ENCODE measurements at regions not wholly inside any gene's neighbourhood (a gene's known extent, or its start where the extent isn't known, plus 50 kb on each side); places are given as distances from the start of the nearest gene placed in this dataset.

- no peak overlapping the region for H3K4me3 ChIP-seq (replicated peaks; ENCODE audit: low read depth, low read length)
- no peak for DNase-seq (ENCODE audit: extremely low read depth, low read depth)
- no peak for TF ChIP-seq CTCF (IDR thresholded peaks at IDR 0.05; ENCODE audit: low read depth, low read length, missing control alignments)
Measured at GRCh38 chr1:203421246-203421645, 54.4 kb upstream of the PRELP start.

GRCh38 chr1:203422116-203422515 is 53.5 kb upstream of the PRELP start:
- H3K4me3 ChIP-seq (replicated peaks; ENCODE audit: low read depth, low read length), result no peak overlapping the region
- no peak for DNase-seq (ENCODE audit: extremely low read depth, low read depth)
- TF ChIP-seq CTCF (IDR thresholded peaks at IDR 0.05; ENCODE audit: low read depth, low read length, missing control alignments), result no peak

- no peak for DNase-seq (ENCODE audit: extremely low read depth, low read depth)
- no peak for TF ChIP-seq CTCF (IDR thresholded peaks at IDR 0.05; ENCODE audit: low read depth, low read length, missing control alignments)
- no peak overlapping the region for H3K4me3 ChIP-seq (replicated peaks; ENCODE audit: low read depth, low read length)
Measured at GRCh38 chr1:203422656-203423055, 53.0 kb upstream of the PRELP start.

- no peak for TF ChIP-seq CTCF (IDR thresholded peaks at IDR 0.05; ENCODE audit: low read depth, low read length, missing control alignments)
- DNase-seq (ENCODE audit: extremely low read depth, low read depth), result no peak
- no peak overlapping the region for H3K4me3 ChIP-seq (replicated peaks; ENCODE audit: low read depth, low read length)
Measured at GRCh38 chr1:203424285-203424684, 51.3 kb upstream of the PRELP start.

GRCh38 chr1:203424861-203425662 is 50.5 kb upstream of the PRELP start:
- no peak for DNase-seq (ENCODE audit: extremely low read depth, low read depth)
- no peak overlapping the region for H3K4me3 ChIP-seq (replicated peaks; ENCODE audit: low read depth, low read length)
- no peak for TF ChIP-seq CTCF (IDR thresholded peaks at IDR 0.05; ENCODE audit: low read depth, low read length, missing control alignments)

GRCh38 chr1:203425663-203425975 is 50.0 kb upstream of the PRELP start:
- no peak for TF ChIP-seq CTCF (IDR thresholded peaks at IDR 0.05; ENCODE audit: low read depth, low read length, missing control alignments)
- no peak for DNase-seq (ENCODE audit: extremely low read depth, low read depth)
- no peak overlapping the region for H3K4me3 ChIP-seq (replicated peaks; ENCODE audit: low read depth, low read length)

Data from HFF-Myc (cell line).